Activated B cell treated with CpG ODN at 0.5 μM for 24 hours (primary cell): ENCODE measurements at regions not wholly inside any gene's neighbourhood (a gene's known extent, or its start where the extent isn't known, plus 50 kb on each side); places are given as distances from the start of the nearest gene placed in this dataset.
A peak's percentile ranks its signal among the peaks of the same experiment; 100 is the strongest.

ENCODE experiments used
- ATAC-seq: fragments of 200-7000 bp; cut with Tn5 transposase; one replicate; pipeline ENCODE4 v1.10.0; 2021; ENCODE audit warnings: low read depth, mild to moderate bottlenecking, moderate library complexity
- CTCF ChIA-PET: fragments of 350-600 bp; sonication (Branson Sonifier 250); formaldehyde crosslinking; loops from one replicate; lab custom pipeline; 2021; ENCODE audit warnings: antibody characterized with exemption; lab: Charles Lee
- POLR2A ChIA-PET: fragments of 350-600 bp; sonication (Branson Sonifier 250); formaldehyde crosslinking; loops from one replicate; lab custom pipeline; 2021; ENCODE audit warnings: antibody characterized with exemption; lab: Charles Lee
- DNase-seq: peaks from one replicate; pipeline ENCODE4 v3.0.0; 2022
- H3K27ac Mint-ChIP-seq: one replicate; pipeline ENCODE4 v1.8.0; 2020; ENCODE audit warnings: mixed read lengths
- H3K27me3 Mint-ChIP-seq: one replicate; pipeline ENCODE4 v1.8.0; 2021; ENCODE audit warnings: mixed read lengths
- H3K36me3 Mint-ChIP-seq: one replicate; pipeline ENCODE4 v1.8.0; 2021; ENCODE audit warnings: low read depth, mixed read lengths
- H3K4me1 Mint-ChIP-seq: one replicate; pipeline ENCODE4 v1.8.0; 2021; ENCODE audit warnings: mixed read lengths
- H3K4me3 Mint-ChIP-seq: one replicate; pipeline ENCODE4 v1.8.0; 2020; ENCODE audit warnings: mild to moderate bottlenecking, mixed read lengths
- H3K9me3 Mint-ChIP-seq: one replicate; pipeline ENCODE4 v1.8.0; 2020; ENCODE audit warnings: mixed read lengths
- CTCF ChIP-seq: fragments of 200-600 bp; IDR thresholded peaks from one replicate; pipeline ENCODE4 v1.8.0; 2022; ENCODE audit warnings: antibody characterized with exemption, mild to moderate bottlenecking
- intact Hi-C: fragments of 100-400 bp; cut with micrococcal nuclease; formaldehyde crosslinking; loops from one replicate; pipeline ENCODE4 v1.15.1; 2024

GRCh38 chr18:79622004-79622403 lies 57.6 kb upstream of the CTDP1 start:
- intact Hi-C loops, result no loop called here
- ChIA-PET POLR2A (no interaction called here), CTCF (no interaction called here)
- ATAC-seq, result no peak
- H3K9me3 Mint-ChIP-seq, result no peaks in the 10 kb centered on the region
- no peak for TF ChIP-seq CTCF
- no peaks in the 10 kb centered on the region for H3K27me3 Mint-ChIP-seq
- H3K4me1 Mint-ChIP-seq, result peaks cover 39% of the 10 kb centered on the region
- no peak overlapping the region for H3K27ac Mint-ChIP-seq
- DNase-seq, result no peak
- H3K36me3 Mint-ChIP-seq, result no peaks in the 10 kb centered on the region
- H3K4me3 Mint-ChIP-seq, result no peak overlapping the region

- Mint-ChIP-seq H3K9me3 (no peaks in the 10 kb centered on the region), H3K27ac (peak overlapping the region; percentile 79)
- POLR2A ChIA-PET, result interaction anchor here (0.5 to 2.1 kb wide), 9 partner anchors 19 to 245 kb away, joined by 3 to 9 read pairs (median 3); no protein-coding TSS in a partner anchor
These were observed 55.0 kb upstream of the CTDP1 start for GRCh38 chr18:79624356-79625170.

DNA sequence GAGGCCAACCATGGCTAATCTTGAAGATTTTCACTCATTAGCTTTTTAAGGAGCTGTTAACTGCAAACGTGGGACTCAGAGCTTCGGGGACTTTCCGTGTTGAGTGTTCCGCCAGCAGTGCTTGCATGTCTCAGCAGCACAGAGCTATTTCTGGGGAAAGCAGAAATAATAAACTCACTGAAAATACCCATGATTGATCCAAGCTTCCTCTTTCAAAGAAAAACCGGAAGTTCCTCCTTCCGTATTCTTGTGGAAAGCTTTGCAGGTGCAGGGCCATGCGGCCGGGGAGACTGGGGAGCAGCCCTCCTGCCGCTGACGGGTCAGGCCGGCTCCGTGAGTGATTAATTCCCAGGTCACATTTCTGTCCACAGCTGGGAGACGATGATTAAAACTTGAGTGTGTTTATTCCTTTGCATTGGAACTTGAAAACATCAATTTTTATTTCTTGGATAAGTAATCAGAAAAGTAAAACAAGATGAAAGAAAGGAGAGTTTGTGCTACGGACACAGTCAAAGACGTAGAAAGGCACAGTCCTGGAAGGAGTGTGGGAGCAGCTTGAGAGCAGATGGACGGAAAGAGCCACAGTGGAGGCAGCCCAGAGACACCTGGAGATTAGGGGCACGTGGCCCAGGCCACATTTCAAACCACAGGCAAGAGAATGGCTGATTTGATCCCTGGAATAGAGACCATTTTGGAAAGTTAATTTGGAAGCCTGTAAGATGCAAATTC lies 54.2 kb upstream of the CTDP1 start:
- TF ChIP-seq CTCF, result no peak
- Mint-ChIP-seq H3K27me3 (no peaks in the 10 kb centered on the region), H3K36me3 (no peaks in the 10 kb centered on the region), H3K27ac (peak overlapping the region; percentile 79), H3K4me1 (peaks cover 51% of the 10 kb centered on the region), H3K9me3 (no peaks in the 10 kb centered on the region), H3K4me3 (peak overlapping the region; percentile 73)
- DNase-seq (peak; percentile 42), ATAC-seq (peak; percentile 85)
- intact Hi-C loops, result loop anchor here (1.0 kb wide), 1 partner anchor 165 kb away; no protein-coding TSS in a partner anchor
- ChIA-PET POLR2A (interaction anchor here (0.6 to 2.1 kb wide), 9 partner anchors 18 to 246 kb away, joined by 3 to 9 read pairs (median 3); no protein-coding TSS in a partner anchor), CTCF (interaction anchor here (0.6 to 2.3 kb wide), 7 partner anchors 11 to 250 kb away, joined by 3 to 11 read pairs (median 4); no protein-coding TSS in a partner anchor)

More at GRCh38 chr18:79624356-79625170, 55.0 kb upstream of the CTDP1 start:
- DNase-seq, result no peak
- CTCF ChIA-PET, result interaction anchor here (0.6 to 2.3 kb wide), 7 partner anchors 10 to 249 kb away, joined by 3 to 11 read pairs (median 4); no protein-coding TSS in a partner anchor
- peak; percentile 21 for ATAC-seq
- Mint-ChIP-seq H3K36me3 (no peaks in the 10 kb centered on the region), H3K4me1 (peaks cover 45% of the 10 kb centered on the region), H3K27me3 (no peaks in the 10 kb centered on the region), H3K4me3 (peak overlapping the region; percentile 73)
- intact Hi-C loops, result loop anchor here (1.0 kb wide), 1 partner anchor 164 kb away; no protein-coding TSS in a partner anchor
- no peak for TF ChIP-seq CTCF

DNA sequence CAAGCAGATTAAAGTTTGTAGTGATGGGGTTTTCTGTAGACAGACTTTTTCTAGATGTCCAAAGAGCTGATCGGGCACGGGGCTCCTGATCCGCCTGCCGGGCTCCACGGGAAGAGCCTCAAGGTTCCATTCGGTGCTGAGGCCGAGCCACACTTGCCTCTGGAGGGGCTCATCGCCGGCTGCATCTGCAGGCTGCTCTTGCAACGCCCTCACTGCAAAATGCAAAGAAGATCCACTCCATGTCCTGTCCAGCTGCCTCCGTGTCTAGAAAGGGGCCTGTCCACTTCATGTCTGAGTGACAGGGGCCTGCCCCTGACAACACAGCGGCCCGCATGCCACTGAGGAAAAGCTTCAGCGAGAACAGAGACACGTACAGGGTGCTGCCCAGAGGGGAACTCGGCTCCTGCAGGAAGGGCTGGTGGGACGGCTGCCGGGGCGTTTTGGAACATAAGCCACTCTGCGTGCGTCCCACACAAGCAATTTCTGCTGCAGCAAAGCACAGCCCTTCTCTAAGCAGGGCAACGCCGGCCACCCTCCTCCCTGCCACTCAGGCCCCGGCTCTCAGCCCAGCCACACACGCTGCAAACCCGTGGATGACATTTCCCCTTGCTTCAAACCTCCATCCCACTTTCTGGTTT lies 53.6 kb upstream of the CTDP1 start:
- peak overlapping the region; percentile 19 for H3K4me3 Mint-ChIP-seq
- CTCF ChIA-PET, result interaction anchor here (1.3 to 2.3 kb wide), 4 partner anchors 11 to 247 kb away, joined by 4 to 11 read pairs (median 6); no protein-coding TSS in a partner anchor
- no peak for ATAC-seq
- no peak for TF ChIP-seq CTCF
- H3K9me3 Mint-ChIP-seq, result no peaks in the 10 kb centered on the region
- peaks cover 54% of the 10 kb centered on the region for H3K4me1 Mint-ChIP-seq
- POLR2A ChIA-PET, result interaction anchor here (0.6 to 2.1 kb wide), 4 partner anchors 53 to 247 kb away, joined by 3 to 9 read pairs (median 5); no protein-coding TSS in a partner anchor
- peak overlapping the region; percentile 79 for H3K27ac Mint-ChIP-seq
- DNase-seq, result no peak
- no peaks in the 10 kb centered on the region for H3K36me3 Mint-ChIP-seq
- intact Hi-C loops, result loop anchor here (1.0 kb wide), 1 partner anchor 166 kb away; no protein-coding TSS in a partner anchor
- no peaks in the 10 kb centered on the region for H3K27me3 Mint-ChIP-seq
